A673 (cell line): ENCODE measurements at regions not wholly inside any gene's neighbourhood (a gene's known extent, or its start where the extent isn't known, plus 50 kb on each side); places are given as distances from the start of the nearest gene placed in this dataset.

Source experiments
- EZH2 ChIP-seq: fragments of 200-600 bp; sonication (generic); IDR thresholded peaks from 2 replicates; pipeline ENCODE4 v1.6.1; 2017; ENCODE audit warnings: borderline replicate concordance, low read depth, mild to moderate bottlenecking, mixed read lengths, antibody characterized with exemption, low read length; ENCODE audit not compliant: poor library complexity, severe bottlenecking
- TF ChIP-seq, protein P1 (sequence below): fragments of 300-800, 200-600 bp; sonication (generic); conservative IDR thresholded peaks from 2 replicates; pipeline ENCODE4 v1.5.1; 2017; ENCODE audit warnings: low read depth, mild to moderate bottlenecking, antibody characterized with exemption, low read length, moderate library complexity, mixed read lengths

GRCh38 chr3:103170651-103171050 lies 735.8 kb downstream of the ZPLD1 start:
- TF ChIP-seq, protein P1, sequence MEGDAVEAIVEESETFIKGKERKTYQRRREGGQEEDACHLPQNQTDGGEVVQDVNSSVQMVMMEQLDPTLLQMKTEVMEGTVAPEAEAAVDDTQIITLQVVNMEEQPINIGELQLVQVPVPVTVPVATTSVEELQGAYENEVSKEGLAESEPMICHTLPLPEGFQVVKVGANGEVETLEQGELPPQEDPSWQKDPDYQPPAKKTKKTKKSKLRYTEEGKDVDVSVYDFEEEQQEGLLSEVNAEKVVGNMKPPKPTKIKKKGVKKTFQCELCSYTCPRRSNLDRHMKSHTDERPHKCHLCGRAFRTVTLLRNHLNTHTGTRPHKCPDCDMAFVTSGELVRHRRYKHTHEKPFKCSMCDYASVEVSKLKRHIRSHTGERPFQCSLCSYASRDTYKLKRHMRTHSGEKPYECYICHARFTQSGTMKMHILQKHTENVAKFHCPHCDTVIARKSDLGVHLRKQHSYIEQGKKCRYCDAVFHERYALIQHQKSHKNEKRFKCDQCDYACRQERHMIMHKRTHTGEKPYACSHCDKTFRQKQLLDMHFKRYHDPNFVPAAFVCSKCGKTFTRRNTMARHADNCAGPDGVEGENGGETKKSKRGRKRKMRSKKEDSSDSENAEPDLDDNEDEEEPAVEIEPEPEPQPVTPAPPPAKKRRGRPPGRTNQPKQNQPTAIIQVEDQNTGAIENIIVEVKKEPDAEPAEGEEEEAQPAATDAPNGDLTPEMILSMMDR: no peak
- TF ChIP-seq EZH2: no peak
